ENCODE measurements at regions not wholly inside any gene's neighbourhood (a gene's known extent, or its start where the extent isn't known, plus 50 kb on each side); places are given as distances from the start of the nearest gene placed in this dataset.

- DNase-seq (ENCODE audit: low spot score), result no peak
- no peak overlapping the region for H3K27ac Mint-ChIP-seq
- no peaks in the 10 kb centered on the region for H3K36me3 ChIP-seq
- no peaks in the 10 kb centered on the region for H3K27me3 ChIP-seq
- H3K27ac ChIP-seq, result no peak overlapping the region
- no peak overlapping the region for H3K4me3 ChIP-seq
- no peaks in the 10 kb centered on the region for H3K79me2 ChIP-seq (ENCODE audit: low read depth)
- H3F3A ChIP-seq (ENCODE audit: low read depth), result no peaks in the 10 kb centered on the region
- no peaks in the 10 kb centered on the region for H3K9me3 Mint-ChIP-seq
- H3K4me3 Mint-ChIP-seq, result no peak overlapping the region
- H3K36me3 Mint-ChIP-seq, result no peaks in the 10 kb centered on the region
- TF ChIP-seq CTCF (IDR thresholded peaks at IDR 0.05) (no peak), EZH2phosphoT487 (IDR thresholded peaks at IDR 0.05) (no peak), EZH2 (IDR thresholded peaks at IDR 0.05) (no peak)
- H3K9me3 ChIP-seq (ENCODE audit: low read depth), result no peaks in the 10 kb centered on the region
- no peaks in the 10 kb centered on the region for H3K4me1 ChIP-seq
- peaks cover 6% of the 10 kb centered on the region for H3K4me1 Mint-ChIP-seq
- no peaks in the 10 kb centered on the region for H4K20me1 ChIP-seq (ENCODE audit: low read depth)
- H2AFZ ChIP-seq (replicated peaks), result no peak overlapping the region
- H3K4me2 ChIP-seq, result no peak overlapping the region
- H3K27me3 Mint-ChIP-seq (ENCODE audit: insufficient read depth, low read depth), result no peaks in the 10 kb centered on the region
- H3K9ac ChIP-seq, result no peak overlapping the region
These were observed 135.3 kb upstream of the LDB2 start for GRCh38 chr4:17033768-17034181.

GRCh38 chr4:17033025-17033767, 134.8 kb upstream of the LDB2 start:
- no peaks in the 10 kb centered on the region for H4K20me1 ChIP-seq (ENCODE audit: low read depth)
- no peaks in the 10 kb centered on the region for H3K36me3 Mint-ChIP-seq
- no peak overlapping the region for H3K27ac Mint-ChIP-seq
- no peaks in the 10 kb centered on the region for H3K4me1 ChIP-seq
- no peaks in the 10 kb centered on the region for H3K36me3 ChIP-seq
- no peaks in the 10 kb centered on the region for H3K9me3 ChIP-seq (ENCODE audit: low read depth)
- H3K9me3 Mint-ChIP-seq, result no peaks in the 10 kb centered on the region
- DNase-seq (ENCODE audit: low spot score), result no peak
- no peak overlapping the region for H2AFZ ChIP-seq (replicated peaks)
- no peaks in the 10 kb centered on the region for H3K27me3 Mint-ChIP-seq (ENCODE audit: insufficient read depth, low read depth)
- no peaks in the 10 kb centered on the region for H3F3A ChIP-seq (ENCODE audit: low read depth)
- H3K4me3 Mint-ChIP-seq, result no peak overlapping the region
- no peak overlapping the region for H3K9ac ChIP-seq
- no peaks in the 10 kb centered on the region for H3K79me2 ChIP-seq (ENCODE audit: low read depth)
- TF ChIP-seq EZH2phosphoT487 (IDR thresholded peaks at IDR 0.05) (no peak), EZH2 (IDR thresholded peaks at IDR 0.05) (no peak), CTCF (IDR thresholded peaks at IDR 0.05) (no peak)
- H3K27ac ChIP-seq, result no peak overlapping the region
- no peak overlapping the region for H3K4me2 ChIP-seq
- H3K4me3 ChIP-seq, result no peak overlapping the region
- H3K27me3 ChIP-seq, result no peaks in the 10 kb centered on the region
- peaks cover 4% of the 10 kb centered on the region for H3K4me1 Mint-ChIP-seq

DNA sequence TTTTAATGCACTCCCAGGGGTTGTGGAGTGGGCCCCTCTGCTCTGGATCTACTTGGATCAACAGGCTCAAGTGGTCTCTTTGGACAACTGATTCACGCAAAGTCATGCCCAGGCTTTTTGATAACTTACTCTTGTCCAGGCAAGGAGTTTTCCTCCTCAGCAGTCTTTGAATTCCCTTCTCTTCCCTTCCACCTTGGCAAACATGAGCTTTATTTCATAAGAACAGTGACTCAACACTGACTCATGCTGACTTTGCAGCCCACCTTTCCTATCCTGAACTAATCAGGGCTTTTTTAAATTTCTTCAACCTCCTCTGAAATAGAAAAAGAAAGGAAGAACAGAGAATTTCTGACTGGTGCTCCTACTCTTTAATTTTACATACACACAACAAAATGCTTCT, 132.1 kb upstream of the LDB2 start:
- no peaks in the 10 kb centered on the region for H3K9me3 Mint-ChIP-seq
- H3K4me2 ChIP-seq, result no peak overlapping the region
- no peaks in the 10 kb centered on the region for H3K4me1 ChIP-seq
- H3K27ac ChIP-seq, result no peak overlapping the region
- no peaks in the 10 kb centered on the region for H3K79me2 ChIP-seq (ENCODE audit: low read depth)
- H3K4me3 Mint-ChIP-seq, result no peak overlapping the region
- H3F3A ChIP-seq (ENCODE audit: low read depth), result no peaks in the 10 kb centered on the region
- H3K9ac ChIP-seq, result no peak overlapping the region
- no peaks in the 10 kb centered on the region for H3K36me3 ChIP-seq
- no peaks in the 10 kb centered on the region for H3K36me3 Mint-ChIP-seq
- no peaks in the 10 kb centered on the region for H3K9me3 ChIP-seq (ENCODE audit: low read depth)
- H3K4me3 ChIP-seq, result no peak overlapping the region
- peaks cover 4% of the 10 kb centered on the region for H3K4me1 Mint-ChIP-seq
- H4K20me1 ChIP-seq (ENCODE audit: low read depth), result no peaks in the 10 kb centered on the region
- no peaks in the 10 kb centered on the region for H3K27me3 ChIP-seq
- DNase-seq (ENCODE audit: low spot score), result no peak
- H3K27ac Mint-ChIP-seq, result no peak overlapping the region
- H3K27me3 Mint-ChIP-seq (ENCODE audit: insufficient read depth, low read depth), result no peaks in the 10 kb centered on the region
- TF ChIP-seq EZH2phosphoT487 (IDR thresholded peaks at IDR 0.05) (no peak), CTCF (IDR thresholded peaks at IDR 0.05) (no peak), EZH2 (IDR thresholded peaks at IDR 0.05) (no peak)
- no peak overlapping the region for H2AFZ ChIP-seq (replicated peaks)

Data from neural progenitor cell (in vitro differentiated cells).